Naive B cell (primary cell): ENCODE measurements at regions not wholly inside any gene's neighbourhood (a gene's known extent, or its start where the extent isn't known, plus 50 kb on each side); places are given as distances from the start of the nearest gene placed in this dataset.

Experiments used
- ATAC-seq, 2 donors: fragments of 150-1000 bp; cut with Tn5 transposase; 2 replicates each; pipeline ENCODE4 v1.10.0; 2021; ENCODE audit warnings: low read depth in 2 of 2, mild to moderate bottlenecking in 2 of 2, moderate library complexity in 2 of 2
- DNase-seq: peaks from one replicate; pipeline ENCODE4 v3.0.0; 2022
- H3K27ac Mint-ChIP-seq, 6 donors: one replicate each; pipeline ENCODE4 v1.8.0; 2020 to 2022; ENCODE audit warnings: mild to moderate bottlenecking in 6 of 6, mixed read lengths in 6 of 6, moderate library complexity in 5 of 6, inconsistent platforms in 2 of 6
- H3K27me3 Mint-ChIP-seq, 3 donors: one replicate each; pipeline ENCODE4 v1.8.0; 2021 to 2022; ENCODE audit warnings: mixed read lengths in 3 of 3, mild to moderate bottlenecking in 1 of 3
- H3K36me3 Mint-ChIP-seq, 2 donors: one replicate each; pipeline ENCODE4 v1.8.0; 2020 to 2022; ENCODE audit warnings: mixed read lengths in 2 of 2, inconsistent platforms in 1 of 2, mild to moderate bottlenecking in 1 of 2
- H3K4me1 Mint-ChIP-seq, 3 donors: one replicate each; pipeline ENCODE4 v1.8.0; 2020 to 2022; ENCODE audit warnings: mixed read lengths in 3 of 3, inconsistent platforms in 1 of 3, mild to moderate bottlenecking in 1 of 3, moderate library complexity in 1 of 3
- H3K4me3 Mint-ChIP-seq, 8 donors: one replicate each; pipeline ENCODE4 v1.8.0; 2020 to 2022; ENCODE audit warnings: mild to moderate bottlenecking in 8 of 8, mixed read lengths in 8 of 8, moderate library complexity in 8 of 8, inconsistent platforms in 2 of 8
- H3K9me3 Mint-ChIP-seq, 7 donors: one replicate each; pipeline ENCODE4 v1.8.0; 2020 to 2022; ENCODE audit warnings: mixed read lengths in 7 of 7, mild to moderate bottlenecking in 5 of 7, inconsistent platforms in 2 of 7, moderate library complexity in 1 of 7

DNA sequence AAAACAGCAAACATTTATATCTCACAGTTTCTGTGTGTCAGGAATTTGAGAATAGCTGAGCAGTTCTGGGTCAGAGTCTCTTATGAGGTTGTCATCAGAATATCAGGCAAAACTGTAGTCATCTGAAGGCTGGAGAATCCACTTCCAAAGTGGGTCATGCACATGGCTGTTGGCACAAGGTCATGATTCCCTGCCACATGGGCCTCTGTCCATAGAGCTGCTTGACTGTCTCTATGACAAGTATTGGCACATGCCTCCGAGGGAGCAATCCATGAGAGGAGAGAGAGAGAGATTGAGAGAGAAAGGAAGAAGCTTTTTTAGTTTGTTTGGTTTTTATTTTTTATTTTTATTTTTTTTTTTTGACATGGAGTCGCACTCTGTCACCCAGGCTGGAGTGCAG is 101.8 kb upstream of the DDX18 start:
- H3K27me3 Mint-ChIP-seq, result peaks cover 0 to 9% (median 5%) of the 10 kb centered on the region in 3 donors
- H3K36me3 Mint-ChIP-seq, result no peaks in the 10 kb centered on the region
- ATAC-seq, result no peak
- DNase-seq, result no peak
- H3K27ac Mint-ChIP-seq, result no peak overlapping the region
- no peak overlapping the region for H3K4me3 Mint-ChIP-seq
- H3K4me1 Mint-ChIP-seq, result no peaks in the 10 kb centered on the region
- peaks cover 0 to 16% (median 7%) of the 10 kb centered on the region in 7 donors for H3K9me3 Mint-ChIP-seq

DNA sequence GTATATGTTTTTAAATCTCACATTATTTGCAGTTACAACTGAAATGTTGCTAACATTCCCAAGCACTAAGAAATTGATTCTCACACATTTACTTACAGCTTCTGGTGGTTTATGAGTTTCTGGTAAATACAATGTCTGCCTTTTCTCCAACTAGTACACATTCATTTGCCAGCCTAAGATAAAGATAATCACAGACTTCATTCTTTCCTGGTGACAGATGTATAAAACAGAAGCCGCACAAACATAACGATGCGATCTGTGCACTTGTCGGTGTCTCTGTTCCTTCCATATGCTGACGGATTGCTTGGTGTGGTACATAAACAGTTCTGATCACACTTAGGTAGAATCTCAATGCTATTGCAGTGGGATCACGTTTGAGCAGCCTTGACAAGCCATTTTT is 100.4 kb upstream of the DDX18 start:
- Mint-ChIP-seq H3K9me3 (peaks cover 0 to 17% (median 7%) of the 10 kb centered on the region in 7 donors), H3K27me3 (peaks cover 5 to 9% (median 8%) of the 10 kb centered on the region in 3 donors), H3K4me1 (no peaks in the 10 kb centered on the region), H3K36me3 (no peaks in the 10 kb centered on the region), H3K27ac (no peak overlapping the region), H3K4me3 (no peak overlapping the region)
- ATAC-seq (no peak), DNase-seq (no peak)

DNA sequence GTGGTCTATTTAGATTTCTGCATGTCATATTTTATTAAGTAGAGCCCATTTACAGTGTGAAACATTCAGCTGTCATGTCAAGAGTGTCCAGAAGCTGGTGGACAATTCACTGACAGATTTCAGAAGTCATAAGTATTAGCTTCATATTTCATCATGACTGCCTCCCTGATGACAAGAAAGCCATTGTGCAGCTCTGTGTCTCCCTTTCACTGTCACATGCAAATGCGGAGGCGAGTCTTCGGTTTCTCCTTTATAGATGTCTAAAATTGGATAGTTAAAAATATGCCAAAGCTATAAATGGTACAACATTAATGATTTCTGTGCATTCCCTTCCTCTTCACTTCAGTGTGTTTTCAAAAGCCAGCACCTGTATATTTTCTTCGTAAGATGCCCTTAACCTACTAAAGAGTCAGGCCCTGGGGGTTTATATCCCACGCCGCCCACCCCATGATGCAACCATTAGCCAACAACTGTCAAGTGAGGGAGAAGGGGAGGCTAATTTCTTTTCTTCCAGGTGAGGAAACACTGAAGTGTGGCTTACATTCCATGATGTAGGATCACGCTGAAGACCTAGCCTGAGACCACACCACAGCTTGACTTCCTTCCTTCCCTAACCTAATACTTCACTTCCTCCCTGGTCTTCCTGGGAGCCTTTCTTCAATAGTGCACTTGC is 99.6 kb upstream of the DDX18 start:
- peaks cover 5 to 12% (median 8%) of the 10 kb centered on the region in 3 donors for H3K27me3 Mint-ChIP-seq
- peaks cover 0 to 17% (median 7%) of the 10 kb centered on the region in 7 donors for H3K9me3 Mint-ChIP-seq
- ATAC-seq, result no peak
- H3K27ac Mint-ChIP-seq, result peak overlapping the region in 1 of 6 donors; percentile 39
- no peaks in the 10 kb centered on the region for H3K36me3 Mint-ChIP-seq
- no peak overlapping the region for H3K4me3 Mint-ChIP-seq
- DNase-seq, result no peak
- no peaks in the 10 kb centered on the region for H3K4me1 Mint-ChIP-seq

DNA sequence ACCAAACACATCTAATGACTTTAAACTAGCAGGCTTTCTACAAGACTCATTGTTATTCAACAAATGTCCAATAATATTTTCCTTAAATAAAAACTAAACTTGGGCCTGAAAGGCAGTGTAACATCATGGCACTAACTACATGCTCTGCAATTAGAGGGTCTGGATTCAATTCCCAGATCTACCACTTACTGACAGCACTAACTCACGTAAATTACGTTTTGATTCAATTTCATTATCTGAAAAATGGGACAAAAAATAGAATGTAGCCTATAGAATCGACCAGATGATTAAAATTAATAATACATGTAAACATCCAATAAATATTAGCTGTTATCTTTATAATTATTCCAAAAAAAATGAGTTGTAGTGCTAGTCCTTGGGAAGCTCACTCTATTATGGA is 98.0 kb upstream of the DDX18 start:
- Mint-ChIP-seq H3K27ac (no peak overlapping the region), H3K27me3 (peaks cover 10 to 19% (median 17%) of the 10 kb centered on the region in 3 donors), H3K4me3 (no peak overlapping the region), H3K4me1 (no peaks in the 10 kb centered on the region), H3K36me3 (no peaks in the 10 kb centered on the region), H3K9me3 (peaks cover 0 to 16% (median 4%) of the 10 kb centered on the region in 7 donors)
- ATAC-seq (no peak), DNase-seq (no peak)

DNA sequence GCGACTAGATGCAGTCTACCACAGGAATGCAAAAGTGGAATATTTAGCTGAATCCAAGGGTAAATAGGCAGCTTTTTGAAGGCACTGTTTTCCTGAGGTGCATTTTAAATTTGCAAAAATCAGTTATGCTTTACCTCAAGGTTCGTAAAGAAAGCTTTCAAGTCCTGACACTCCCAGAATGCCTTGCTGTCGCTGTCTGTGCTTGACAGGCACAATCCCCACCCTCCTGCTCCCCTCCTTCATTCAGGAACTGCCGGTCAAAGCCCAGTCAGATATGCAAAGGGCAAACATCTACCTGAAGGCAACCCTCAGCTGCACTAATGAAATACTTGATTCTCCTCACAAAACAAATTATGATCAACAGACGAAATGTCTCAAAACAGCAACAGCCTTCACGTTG is 97.4 kb upstream of the DDX18 start:
- Mint-ChIP-seq H3K4me1 (no peaks in the 10 kb centered on the region), H3K36me3 (no peaks in the 10 kb centered on the region), H3K27ac (no peak overlapping the region), H3K27me3 (peaks cover 15 to 19% (median 17%) of the 10 kb centered on the region in 3 donors), H3K4me3 (no peak overlapping the region), H3K9me3 (peaks cover 0 to 14% (median 4%) of the 10 kb centered on the region in 7 donors)
- ATAC-seq (no peak), DNase-seq (no peak)

DNA sequence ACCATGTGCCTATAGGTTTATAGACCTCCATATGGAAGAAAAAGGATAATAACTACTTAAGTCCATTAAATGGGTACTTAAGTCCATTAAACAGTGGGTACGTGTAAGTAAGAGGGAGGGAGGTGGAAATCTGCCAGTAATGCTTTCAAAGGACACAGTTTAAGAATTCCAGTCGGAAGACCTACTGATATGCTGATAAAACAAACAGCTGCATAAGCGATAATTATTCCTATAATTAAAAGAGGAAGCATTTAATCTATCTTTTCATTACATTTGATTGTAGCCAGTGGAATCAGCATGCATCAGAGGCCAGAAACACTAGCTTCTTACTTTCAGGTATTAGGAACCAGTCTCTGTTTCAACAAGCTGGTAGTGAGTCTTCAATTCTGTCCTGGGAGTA is 96.4 kb upstream of the DDX18 start:
- Mint-ChIP-seq H3K27me3 (peaks cover 16 to 23% (median 17%) of the 10 kb centered on the region in 3 donors), H3K9me3 (peaks cover 0 to 8% (median 0%) of the 10 kb centered on the region in 7 donors), H3K36me3 (no peaks in the 10 kb centered on the region), H3K4me3 (no peak overlapping the region), H3K4me1 (no peaks in the 10 kb centered on the region), H3K27ac (no peak overlapping the region)
- no peak for DNase-seq
- ATAC-seq, result no peak

DNA sequence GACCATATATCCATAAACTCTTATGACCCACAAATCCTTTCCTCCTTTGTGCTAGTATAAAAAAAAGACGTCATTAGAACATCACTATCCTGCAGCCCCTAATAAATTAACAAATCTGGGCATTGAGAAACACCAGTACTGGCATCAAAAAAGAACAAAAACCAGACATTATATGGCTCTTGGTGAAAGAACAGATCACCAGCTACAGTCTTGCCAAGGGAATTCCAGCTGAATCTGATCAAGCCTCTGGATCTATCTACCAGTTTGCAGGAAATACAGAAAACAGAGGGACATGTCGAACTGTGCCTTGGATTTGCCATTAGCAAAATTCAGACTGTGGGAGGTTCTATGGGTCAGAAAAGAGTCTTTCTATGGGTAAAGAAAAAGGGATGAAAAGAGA is 93.7 kb upstream of the DDX18 start:
- no peak overlapping the region for H3K4me3 Mint-ChIP-seq

DNA sequence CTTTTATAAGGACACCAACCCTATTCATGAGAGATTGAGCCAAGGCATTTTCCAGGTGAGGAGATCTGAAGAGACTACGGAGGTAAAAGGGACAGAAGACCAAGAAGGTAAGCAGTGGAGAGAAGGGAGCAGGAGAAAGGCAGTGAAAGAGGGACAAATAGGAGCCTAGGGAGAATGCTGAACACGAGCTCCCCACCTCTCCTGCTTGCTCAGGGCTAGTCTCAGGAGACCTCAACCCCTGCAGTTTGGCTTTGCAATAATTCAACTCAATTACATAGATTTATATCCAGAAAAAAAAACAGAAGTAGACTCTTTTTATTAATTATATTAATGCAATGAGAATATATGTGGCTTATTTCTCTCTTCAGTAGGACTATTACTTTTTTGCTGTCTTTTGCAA is 91.0 kb upstream of the DDX18 start:
- ATAC-seq (no peak), DNase-seq (no peak)
- no peak overlapping the region for H3K27ac Mint-ChIP-seq

More for the DNA sequence above, 93.7 kb upstream of the DDX18 start:
- no peak for DNase-seq
- peaks cover 0 to 4% (median 0%) of the 10 kb centered on the region in 7 donors for H3K9me3 Mint-ChIP-seq
- H3K36me3 Mint-ChIP-seq, result no peaks in the 10 kb centered on the region
- no peaks in the 10 kb centered on the region for H3K4me1 Mint-ChIP-seq
- ATAC-seq, result no peak
- H3K27me3 Mint-ChIP-seq, result peaks cover 11 to 23% (median 17%) of the 10 kb centered on the region in 3 donors
- H3K27ac Mint-ChIP-seq, result no peak overlapping the region

DNA sequence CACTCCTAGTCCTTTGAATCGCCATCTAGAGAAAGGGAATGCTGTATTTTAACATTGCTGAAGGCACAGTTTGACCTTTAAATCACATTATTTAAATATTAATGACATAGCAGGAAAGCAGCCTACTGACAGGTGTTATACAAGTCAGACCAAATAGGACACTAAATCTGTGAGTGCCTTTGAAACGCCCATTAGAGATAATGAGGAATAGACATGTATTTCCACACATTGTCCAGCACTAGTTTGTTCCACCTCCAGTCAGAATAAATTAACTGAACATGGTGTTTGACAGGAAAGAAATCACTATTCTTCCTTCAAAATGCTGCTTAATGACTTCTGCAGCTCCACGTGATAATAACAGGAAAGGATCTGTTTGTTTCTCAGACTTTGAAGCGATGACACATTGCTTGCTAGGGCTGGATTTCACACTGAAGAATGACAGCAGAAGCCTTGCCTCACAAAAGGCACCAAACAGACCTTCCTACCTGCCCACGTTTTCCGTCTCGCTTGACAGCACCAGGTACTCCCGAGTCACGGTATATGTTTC is 90.5 kb upstream of the DDX18 start:
- Mint-ChIP-seq H3K36me3 (no peaks in the 10 kb centered on the region), H3K9me3 (peaks cover 0 to 4% (median 0%) of the 10 kb centered on the region in 7 donors), H3K27me3 (peaks cover 11 to 16% (median 11%) of the 10 kb centered on the region in 3 donors), H3K4me1 (no peaks in the 10 kb centered on the region), H3K27ac (no peak overlapping the region), H3K4me3 (no peak overlapping the region)
- ATAC-seq (no peak), DNase-seq (no peak)

More for the DNA sequence above, 91.0 kb upstream of the DDX18 start:
- no peaks in the 10 kb centered on the region for H3K36me3 Mint-ChIP-seq
- H3K4me3 Mint-ChIP-seq, result no peak overlapping the region
- no peaks in the 10 kb centered on the region for H3K4me1 Mint-ChIP-seq
- peaks cover 11 to 15% (median 14%) of the 10 kb centered on the region in 3 donors for H3K27me3 Mint-ChIP-seq
- H3K9me3 Mint-ChIP-seq, result peaks cover 0 to 5% (median 0%) of the 10 kb centered on the region in 7 donors

DNA sequence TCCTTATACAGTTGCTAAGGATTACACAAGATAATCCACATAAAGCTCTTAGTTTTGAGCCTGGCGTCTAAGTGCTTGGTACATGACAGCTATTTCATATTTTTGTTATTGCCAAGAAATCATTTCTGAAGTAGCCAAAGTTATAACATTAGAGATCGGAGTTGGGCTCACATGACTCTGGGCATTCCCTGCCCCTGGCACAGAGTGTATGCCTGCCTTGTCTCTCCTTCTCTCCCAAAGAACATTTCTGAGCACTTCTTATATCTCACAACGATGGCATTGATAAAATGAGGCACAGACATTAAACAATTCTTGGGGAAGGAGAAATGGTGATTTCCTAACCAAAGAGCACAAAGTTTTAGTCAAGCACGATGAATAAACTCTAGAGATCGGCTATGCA is 87.7 kb upstream of the DDX18 start:
- no peak for DNase-seq
- H3K4me3 Mint-ChIP-seq, result no peak overlapping the region

DNA sequence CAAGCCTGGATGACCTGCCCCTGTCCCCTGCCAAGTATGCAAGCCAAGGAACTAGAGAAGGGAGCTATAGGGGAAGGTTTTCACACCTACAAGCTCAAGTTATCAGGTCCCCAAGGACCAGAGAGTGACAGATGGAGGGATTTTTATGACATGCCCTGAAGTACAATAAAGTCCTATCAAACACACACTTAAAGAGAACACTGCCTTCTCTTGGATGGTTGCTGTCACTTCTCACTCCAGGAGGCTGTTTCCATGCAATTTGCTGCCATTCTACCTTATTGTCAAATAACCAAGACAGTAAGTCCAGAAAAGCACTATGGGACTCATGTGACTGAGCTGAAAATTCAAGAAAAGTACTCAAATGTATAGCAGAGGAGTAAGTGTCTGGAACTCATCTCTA is 76.6 kb upstream of the DDX18 start:
- no peaks in the 10 kb centered on the region for H3K27me3 Mint-ChIP-seq
- H3K36me3 Mint-ChIP-seq, result no peaks in the 10 kb centered on the region
- peaks cover 0 to 16% (median 4%) of the 10 kb centered on the region in 7 donors for H3K9me3 Mint-ChIP-seq
- no peaks in the 10 kb centered on the region for H3K4me1 Mint-ChIP-seq
- no peak overlapping the region for H3K4me3 Mint-ChIP-seq
- ATAC-seq (no peak), DNase-seq (no peak)
- no peak overlapping the region for H3K27ac Mint-ChIP-seq

More for the DNA sequence above, 87.7 kb upstream of the DDX18 start:
- Mint-ChIP-seq H3K4me1 (no peaks in the 10 kb centered on the region), H3K36me3 (no peaks in the 10 kb centered on the region), H3K9me3 (peaks cover 0 to 8% (median 5%) of the 10 kb centered on the region in 7 donors), H3K27ac (no peak overlapping the region), H3K27me3 (peaks cover 0 to 8% (median 4%) of the 10 kb centered on the region in 3 donors)
- no peak for ATAC-seq

DNA sequence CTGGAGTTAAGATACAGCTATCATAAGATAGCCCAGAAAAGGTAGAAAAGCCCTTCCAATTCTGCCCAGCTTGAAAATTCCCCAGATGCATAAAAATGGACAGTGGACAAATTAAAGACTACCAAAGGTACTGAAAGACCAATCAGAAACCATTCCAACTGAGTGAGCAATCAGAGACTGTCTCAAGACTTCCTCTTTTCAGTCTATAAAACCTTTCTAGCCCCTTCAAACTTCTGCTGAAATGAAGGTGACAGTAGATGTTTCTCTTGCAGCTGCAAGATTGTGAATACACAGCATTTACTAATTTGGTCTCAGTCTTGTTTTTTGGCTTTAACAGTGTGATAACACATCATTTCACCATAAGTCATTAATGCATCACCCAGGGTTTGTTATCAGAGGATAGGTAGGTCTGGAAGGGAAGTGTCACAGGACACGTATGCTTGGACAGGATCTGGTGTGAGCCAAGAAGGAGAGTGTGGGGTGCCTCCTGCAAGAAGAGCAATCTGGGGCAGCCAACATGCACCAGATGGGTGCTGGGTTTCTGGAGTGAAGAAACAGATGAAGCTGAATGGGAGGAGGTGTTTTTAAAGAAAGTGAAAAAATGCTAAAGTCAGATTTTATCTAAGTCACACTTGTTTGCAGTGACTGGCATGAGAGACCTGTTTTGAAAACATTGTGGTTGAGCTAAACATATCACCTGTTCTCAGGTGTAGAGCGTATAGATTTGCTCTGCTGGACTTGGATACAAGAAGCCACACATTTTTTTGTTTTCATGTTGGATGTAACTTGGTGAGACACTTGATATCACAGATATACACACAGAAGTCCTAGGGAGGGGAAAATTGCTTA is 75.3 kb upstream of the DDX18 start:
- ATAC-seq (no peak), DNase-seq (no peak)
- Mint-ChIP-seq H3K4me1 (no peaks in the 10 kb centered on the region), H3K9me3 (peaks cover 0 to 10% (median 2%) of the 10 kb centered on the region in 7 donors), H3K27me3 (no peaks in the 10 kb centered on the region), H3K4me3 (no peak overlapping the region), H3K36me3 (no peaks in the 10 kb centered on the region), H3K27ac (peak overlapping the region in 1 of 6 donors; percentile 54)

DNA sequence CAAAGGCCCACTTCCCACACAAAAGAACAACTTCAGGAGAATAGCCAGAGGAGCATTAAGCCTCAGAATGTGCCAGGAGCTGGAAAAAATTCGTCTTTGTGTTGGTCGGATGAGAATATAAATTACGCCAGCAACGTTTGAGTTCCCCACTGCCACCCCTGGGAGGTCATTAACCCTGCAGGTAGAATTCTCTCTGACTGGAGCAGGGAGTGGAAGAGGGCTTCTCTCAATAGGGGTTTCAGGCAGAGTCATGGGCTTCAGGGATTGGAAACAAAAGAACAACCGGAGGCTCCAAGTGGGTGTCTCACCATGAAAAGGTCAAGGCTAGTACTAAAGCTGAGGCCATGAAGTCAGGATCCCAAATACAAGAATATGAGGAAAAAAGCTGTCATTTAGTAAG is 69.0 kb upstream of the DDX18 start:
- no peak overlapping the region for H3K27ac Mint-ChIP-seq
- ATAC-seq (no peak), DNase-seq (no peak)
- no peak overlapping the region for H3K4me3 Mint-ChIP-seq
- H3K27me3 Mint-ChIP-seq, result peaks cover 0 to 5% (median 0%) of the 10 kb centered on the region in 3 donors
- no peaks in the 10 kb centered on the region for H3K4me1 Mint-ChIP-seq
- H3K36me3 Mint-ChIP-seq, result no peaks in the 10 kb centered on the region
- peaks cover 0 to 11% (median 1%) of the 10 kb centered on the region in 7 donors for H3K9me3 Mint-ChIP-seq
